ENCODE measurements at regions not wholly inside any gene's neighbourhood (a gene's known extent, or its start where the extent isn't known, plus 50 kb on each side); places are given as distances from the start of the nearest gene placed in this dataset.
A peak's percentile ranks its signal among the peaks of the same experiment; 100 is the strongest.

DNA sequence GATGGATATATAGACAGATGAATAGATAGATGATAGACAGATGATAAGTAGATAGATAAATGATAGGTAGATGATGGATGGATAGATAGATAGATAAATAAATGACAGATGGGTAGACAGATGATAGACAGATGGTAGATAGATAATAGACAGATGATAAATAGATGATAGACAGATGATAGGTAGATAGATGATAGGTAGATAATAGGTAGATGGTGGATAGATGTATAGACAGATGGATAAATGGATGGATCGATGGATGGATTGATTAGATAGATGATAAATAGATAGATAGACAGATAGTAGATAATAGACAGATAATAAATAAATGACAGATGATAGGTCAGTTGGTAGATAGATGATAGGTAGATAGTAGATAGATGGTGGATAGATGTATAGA lies 212.7 kb downstream of the NFATC2 start (continued):
- no peak for TF ChIP-seq ZNF197 (CRISPR knock-in tag; IDR thresholded peaks at IDR 0.05; ENCODE audit: low read depth)
- no peak for TF ChIP-seq POLR2B (IDR thresholded peaks at IDR 0.05; ENCODE audit: low read depth, partially characterized antibody)
- TF ChIP-seq TRIM24 (IDR thresholded peaks at IDR 0.05) = peak in 1 of 2 experiments; percentile 37; a peak in 1 of 4 replicates
- no peak for TF ChIP-seq BHLHE40 (IDR thresholded peaks at IDR 0.05; ENCODE audit: low read length)
- TF ChIP-seq ZNF551 (CRISPR knock-in tag; IDR thresholded peaks at IDR 0.05) = no peak
- TF ChIP-seq ZNF263 (CRISPR knock-in tag; IDR thresholded peaks at IDR 0.05; ENCODE audit: borderline replicate concordance) = no peak
- TF ChIP-seq TAF7 (tag; IDR thresholded peaks at IDR 0.05) = no peak
- TF ChIP-seq IRF9 (tag; IDR thresholded peaks at IDR 0.05) = no peak
- no peak for TF ChIP-seq ZBTB34 (CRISPR knock-in tag; IDR thresholded peaks at IDR 0.05)
- no peak for TF ChIP-seq ILF3 (IDR thresholded peaks at IDR 0.05; ENCODE audit: borderline replicate concordance)
- no peak for TF ChIP-seq NRF1 (conservative IDR thresholded peaks at IDR 0.05 in 1 of 2, IDR thresholded peaks at IDR 0.05 in 1 of 2)
- TF ChIP-seq ZNF24 (IDR thresholded peaks at IDR 0.05) = no peak
- TF ChIP-seq MTA1 (IDR thresholded peaks at IDR 0.05; ENCODE audit: borderline replicate concordance) = peak; percentile 53; the same call in 1 of the 2 replicates
- no peak for TF ChIP-seq ZFPM2 (CRISPR knock-in tag; IDR thresholded peaks at IDR 0.05)
- no peak for TF ChIP-seq ZNF212 (CRISPR knock-in tag; IDR thresholded peaks at IDR 0.05)
- TF ChIP-seq, protein P1, sequence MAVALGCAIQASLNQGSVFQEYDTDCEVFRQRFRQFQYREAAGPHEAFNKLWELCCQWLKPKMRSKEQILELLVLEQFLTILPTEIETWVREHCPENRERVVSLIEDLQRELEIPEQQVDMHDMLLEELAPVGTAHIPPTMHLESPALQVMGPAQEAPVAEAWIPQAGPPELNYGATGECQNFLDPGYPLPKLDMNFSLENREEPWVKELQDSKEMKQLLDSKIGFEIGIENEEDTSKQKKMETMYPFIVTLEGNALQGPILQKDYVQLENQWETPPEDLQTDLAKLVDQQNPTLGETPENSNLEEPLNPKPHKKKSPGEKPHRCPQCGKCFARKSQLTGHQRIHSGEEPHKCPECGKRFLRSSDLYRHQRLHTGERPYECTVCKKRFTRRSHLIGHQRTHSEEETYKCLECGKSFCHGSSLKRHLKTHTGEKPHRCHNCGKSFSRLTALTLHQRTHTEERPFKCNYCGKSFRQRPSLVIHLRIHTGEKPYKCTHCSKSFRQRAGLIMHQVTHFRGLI (CRISPR knock-in tag; IDR thresholded peaks at IDR 0.05) = no peak
- TF ChIP-seq ZNF584 (CRISPR knock-in tag; IDR thresholded peaks at IDR 0.05; ENCODE audit: low read depth) = no peak
- peak; percentile 33; the same call in 1 of the 2 replicates for TF ChIP-seq BCOR (IDR thresholded peaks at IDR 0.05)
- TF ChIP-seq DACH1 (IDR thresholded peaks at IDR 0.05; ENCODE audit: partially characterized antibody) = peak; percentile 71
- TF ChIP-seq ZNF184 (CRISPR knock-in tag; IDR thresholded peaks at IDR 0.05) = no peak
- no peak for TF ChIP-seq ZBTB49 (CRISPR knock-in tag; IDR thresholded peaks at IDR 0.05; ENCODE audit: borderline replicate concordance)
- TF ChIP-seq GTF2A2 (tag; IDR thresholded peaks at IDR 0.05) = no peak
- TF ChIP-seq ATF6 (CRISPR knock-in tag; IDR thresholded peaks at IDR 0.05) = no peak

Data from K562 (cell line).